CD4-positive, alpha-beta memory T cell (primary cell): ENCODE measurements at regions not wholly inside any gene's neighbourhood (a gene's known extent, or its start where the extent isn't known, plus 50 kb on each side); places are given as distances from the start of the nearest gene placed in this dataset.
"Not testable (repeated sequence)": the region's sequence is repeated elsewhere in the genome, so short reads cannot be mapped to it uniquely, and the experiment has no call there.

Experiments used
- CTCF ChIA-PET: fragments of 350-600 bp; sonication (Branson Sonifier 250); formaldehyde crosslinking; loops from one replicate; lab custom pipeline; 2021; ENCODE audit warnings: inconsistent platforms; ENCODE audit not compliant: partially characterized antibody; lab: Charles Lee
- POLR2A ChIA-PET: fragments of 350-600 bp; sonication (Branson Sonifier 250); formaldehyde crosslinking; loops from one replicate; lab custom pipeline; 2021; ENCODE audit not compliant: partially characterized antibody; lab: Charles Lee
- DNase-seq, 5 donors: peaks; one replicate each; pipeline versions ENCODE4 v3.0.0 to v3.0.0-alpha.2; 2020 to 2022; ENCODE audit warnings: mixed read lengths in 1 of 5
- H3K27ac ChIP-seq: one replicate; pipeline ENCODE4 v1.7.0; 2013; ENCODE audit warnings: low read depth, low read length
- H3K27me3 ChIP-seq: 2 replicates; pipeline ENCODE4 v1.7.0; 2013; ENCODE audit warnings: mild to moderate bottlenecking, low read length, moderate library complexity; ENCODE audit not compliant: insufficient read depth
- H3K36me3 ChIP-seq: 2 replicates; pipeline ENCODE4 v1.7.0; 2013; ENCODE audit warnings: mild to moderate bottlenecking, low read length, moderate library complexity; ENCODE audit not compliant: insufficient read depth
- H3K4me1 ChIP-seq: 2 replicates; pipeline ENCODE4 v1.7.0; 2013; ENCODE audit warnings: mild to moderate bottlenecking, low read length, moderate library complexity; ENCODE audit not compliant: insufficient read depth
- H3K4me3 ChIP-seq, 2 donors: one replicate each; pipeline ENCODE4 v1.7.0; 2013; ENCODE audit warnings: low read length in 2 of 2, mild to moderate bottlenecking in 1 of 2
- H3K9me3 ChIP-seq, 2 donors: one replicate each; pipeline ENCODE4 v1.7.0; 2013; ENCODE audit warnings: low read length in 2 of 2, control low read depth in 1 of 2; ENCODE audit not compliant: control insufficient read depth in 1 of 2
- H3K27ac Mint-ChIP-seq, 7 donors: one replicate each; pipeline ENCODE4 v1.8.0; 2020 to 2021; ENCODE audit warnings: mixed read lengths in 7 of 7, mild to moderate bottlenecking in 6 of 7, inconsistent platforms in 3 of 7, moderate library complexity in 3 of 7
- H3K27me3 Mint-ChIP-seq, 2 donors: one replicate each; pipeline ENCODE4 v1.8.0; 2020 to 2021; ENCODE audit warnings: mixed read lengths in 2 of 2
- H3K36me3 Mint-ChIP-seq, 2 donors: one replicate each; pipeline ENCODE4 v1.8.0; 2020 to 2021; ENCODE audit warnings: mixed read lengths in 2 of 2, inconsistent platforms in 1 of 2, mild to moderate bottlenecking in 1 of 2
- H3K4me1 Mint-ChIP-seq, 4 donors: one replicate each; pipeline ENCODE4 v1.8.0; 2020 to 2021; ENCODE audit warnings: mixed read lengths in 4 of 4, mild to moderate bottlenecking in 1 of 4
- H3K4me3 Mint-ChIP-seq, 8 donors: one replicate each; pipeline ENCODE4 v1.8.0; 2020 to 2021; ENCODE audit warnings: mixed read lengths in 8 of 8, mild to moderate bottlenecking in 7 of 8, moderate library complexity in 6 of 8, inconsistent platforms in 3 of 8
- H3K9me3 Mint-ChIP-seq, 8 donors: one replicate each; pipeline ENCODE4 v1.8.0; 2020 to 2021; ENCODE audit warnings: mixed read lengths in 8 of 8, mild to moderate bottlenecking in 5 of 8, inconsistent platforms in 3 of 8, moderate library complexity in 1 of 8
- intact Hi-C: fragments of 100-400 bp; cut with micrococcal nuclease; formaldehyde crosslinking; loops from one replicate; pipeline ENCODE4 v1.15.1; 2023

DNA sequence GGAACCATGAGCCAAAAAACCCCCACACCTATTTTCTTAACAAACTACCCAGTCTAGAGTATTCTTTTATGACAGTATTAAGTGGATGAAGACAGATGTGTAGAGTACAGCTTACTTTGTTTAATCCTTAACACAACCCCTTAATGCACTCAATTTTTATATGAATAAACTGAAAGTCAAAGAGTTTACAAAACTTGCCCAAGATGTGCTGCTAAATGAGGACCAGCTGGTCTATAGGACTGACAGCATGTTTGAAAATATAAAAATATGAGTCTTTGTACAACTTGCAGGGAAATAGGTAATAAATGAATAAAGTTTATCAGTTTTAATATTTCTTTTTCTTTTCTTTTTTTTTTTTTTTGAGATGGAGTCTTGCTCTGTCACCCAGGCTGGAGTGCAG, 102.3 kb downstream of the ZFY start:
- Mint-ChIP-seq H3K27ac (no peak overlapping the region), H3K9me3 (no peaks in the 10 kb centered on the region), H3K27me3 (no peaks in the 10 kb centered on the region), H3K4me1 (peaks cover 0 to 48% (median 12%) of the 10 kb centered on the region in 4 donors), H3K4me3 (no peak overlapping the region), H3K36me3 (peaks cover 0 to 5% of the 10 kb centered on the region in 2 donors)
- H3K4me3 ChIP-seq: no peak overlapping the region
- no peaks in the 10 kb centered on the region for H3K27me3 ChIP-seq
- intact Hi-C loops: no loop called here
- H3K36me3 ChIP-seq: no peaks in the 10 kb centered on the region
- H3K4me1 ChIP-seq: no peaks in the 10 kb centered on the region
- no peaks in the 10 kb centered on the region for H3K9me3 ChIP-seq
- no peak for DNase-seq
- CTCF ChIA-PET: no interaction called here
- POLR2A ChIA-PET: no interaction called here
- H3K27ac ChIP-seq: no peak overlapping the region

DNA sequence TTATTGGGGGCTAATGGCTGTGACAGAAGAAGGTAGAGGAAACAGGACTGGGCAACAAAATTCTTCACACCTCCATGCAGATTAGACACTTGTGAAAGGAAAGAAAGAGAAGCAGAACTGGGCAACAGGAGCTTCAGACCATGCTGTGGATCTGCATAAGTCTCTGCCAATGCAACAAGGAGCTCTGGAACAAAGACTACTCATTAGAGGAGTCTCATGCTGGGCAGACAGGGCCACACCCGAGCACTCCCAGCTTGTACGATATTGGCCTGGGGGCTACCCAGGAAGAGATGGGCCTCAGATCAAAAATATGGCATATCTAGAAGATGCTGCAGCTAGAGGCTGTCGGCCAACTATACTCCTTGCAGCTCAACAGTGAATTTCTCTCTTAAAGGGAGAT, 105.2 kb downstream of the ZFY start:
- CTCF ChIA-PET: no interaction called here
- Mint-ChIP-seq H3K36me3 (peaks cover 0 to 5% of the 10 kb centered on the region in 2 donors), H3K27ac (no peak overlapping the region), H3K4me1 (peaks cover 0 to 24% (median 7%) of the 10 kb centered on the region in 4 donors), H3K27me3 (no peaks in the 10 kb centered on the region), H3K9me3 (no peaks in the 10 kb centered on the region), H3K4me3 (no peak overlapping the region)
- Histone ChIP-seq H3K27me3 (no peaks in the 10 kb centered on the region), H3K36me3 (no peaks in the 10 kb centered on the region), H3K4me3 (no peak overlapping the region), H3K4me1 (no peaks in the 10 kb centered on the region), H3K27ac (no peak overlapping the region), H3K9me3 (no peaks in the 10 kb centered on the region)
- no peak for DNase-seq
- intact Hi-C loops: no loop called here
- POLR2A ChIA-PET: no interaction called here

DNA sequence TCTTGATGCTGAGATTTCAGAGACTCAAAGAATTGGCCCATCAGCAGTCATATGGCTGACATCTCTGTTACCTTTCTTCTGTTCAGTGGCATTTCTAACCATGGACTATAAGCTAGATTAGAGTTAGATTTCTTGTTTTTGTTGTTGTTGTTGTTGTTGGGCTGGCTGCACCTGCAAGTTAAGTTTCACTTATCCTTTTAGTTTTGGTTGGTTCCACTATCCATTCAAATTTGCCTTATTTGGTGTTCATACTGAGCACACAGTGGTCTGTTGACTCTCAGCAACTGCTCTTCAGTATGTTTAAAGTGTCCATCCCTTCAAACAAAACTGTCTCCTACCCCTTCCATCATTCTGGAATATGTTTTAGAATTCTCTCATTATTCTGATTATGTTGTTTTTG, 106.8 kb downstream of the ZFY start:
- CTCF ChIA-PET: no interaction called here
- Mint-ChIP-seq H3K27ac (no peak overlapping the region), H3K4me3 (no peak overlapping the region), H3K9me3 (no peaks in the 10 kb centered on the region), H3K36me3 (peaks cover 0 to 6% of the 10 kb centered on the region in 2 donors), H3K27me3 (no peaks in the 10 kb centered on the region), H3K4me1 (peaks cover 0 to 25% (median 8%) of the 10 kb centered on the region in 4 donors)
- no peak for DNase-seq
- POLR2A ChIA-PET: no interaction called here
- H3K27ac ChIP-seq: no peak overlapping the region
- H3K36me3 ChIP-seq: no peaks in the 10 kb centered on the region
- H3K27me3 ChIP-seq: no peaks in the 10 kb centered on the region
- H3K4me3 ChIP-seq: no peak overlapping the region
- H3K4me1 ChIP-seq: no peaks in the 10 kb centered on the region
- intact Hi-C loops: no loop called here
- no peaks in the 10 kb centered on the region for H3K9me3 ChIP-seq

DNA sequence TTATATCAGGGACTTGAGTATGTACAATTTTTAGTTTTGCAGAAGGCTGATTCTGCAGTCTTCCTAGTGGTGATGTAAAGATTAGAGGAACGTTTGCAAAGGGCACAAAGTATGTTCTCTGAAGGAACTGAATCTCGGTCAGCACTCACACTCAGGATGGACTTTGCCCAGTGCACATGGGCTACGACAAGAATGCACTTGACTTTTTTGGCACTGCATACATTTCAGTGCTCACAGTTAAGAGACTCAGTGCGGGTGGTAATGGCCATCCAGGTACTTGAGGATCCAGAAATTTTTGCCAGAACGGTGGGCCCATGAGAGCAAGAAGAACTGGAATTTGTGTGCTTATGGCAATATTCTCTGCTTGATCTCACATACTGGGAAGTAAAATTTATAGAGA, 107.7 kb downstream of the ZFY start:
- H3K36me3 Mint-ChIP-seq: peaks cover 0 to 7% of the 10 kb centered on the region in 2 donors
- H3K4me1 Mint-ChIP-seq: peaks cover 0 to 28% (median 7%) of the 10 kb centered on the region in 4 donors
- H3K4me3 Mint-ChIP-seq: no peak overlapping the region
- no peak overlapping the region for H3K27ac Mint-ChIP-seq
- Histone ChIP-seq H3K4me1 (no peaks in the 10 kb centered on the region), H3K4me3 (no peak overlapping the region), H3K36me3 (no peaks in the 10 kb centered on the region), H3K9me3 (no peaks in the 10 kb centered on the region), H3K27me3 (no peaks in the 10 kb centered on the region), H3K27ac (no peak overlapping the region)
- intact Hi-C loops: no loop called here
- no peaks in the 10 kb centered on the region for H3K9me3 Mint-ChIP-seq
- no peaks in the 10 kb centered on the region for H3K27me3 Mint-ChIP-seq
- no peak for DNase-seq
- CTCF ChIA-PET: no interaction called here
- POLR2A ChIA-PET: no interaction called here

DNA sequence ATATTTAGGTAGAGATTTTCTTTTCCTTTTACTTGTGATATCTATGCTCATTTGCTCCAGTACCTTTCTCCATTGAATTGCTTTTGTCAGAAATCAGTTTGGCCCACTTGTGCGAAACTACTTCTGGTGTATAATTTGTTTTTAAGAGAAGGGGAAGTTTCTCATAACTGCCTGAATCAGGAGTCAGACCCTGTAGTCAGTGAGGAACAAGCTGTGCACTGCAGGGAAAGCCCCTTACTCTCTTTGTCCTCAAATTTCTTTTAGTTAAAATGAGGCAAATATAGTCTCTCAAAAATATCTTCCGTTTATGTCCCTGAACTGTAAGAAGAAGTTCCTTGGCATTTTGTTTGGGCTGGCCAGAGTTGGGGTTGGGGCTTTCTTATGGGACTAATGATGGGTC, 109.9 kb downstream of the ZFY start:
- no peak overlapping the region for H3K4me3 Mint-ChIP-seq
- H3K9me3 Mint-ChIP-seq: no peaks in the 10 kb centered on the region
- H3K36me3 ChIP-seq: no peaks in the 10 kb centered on the region
- intact Hi-C loops: no loop called here
- H3K4me1 ChIP-seq: no peaks in the 10 kb centered on the region
- H3K4me3 ChIP-seq: no peak overlapping the region
- peaks cover 0 to 4% of the 10 kb centered on the region in 2 donors for H3K36me3 Mint-ChIP-seq
- ChIA-PET CTCF (no interaction called here), POLR2A (no interaction called here)
- no peaks in the 10 kb centered on the region for H3K27me3 Mint-ChIP-seq
- peaks cover 0 to 34% (median 6%) of the 10 kb centered on the region in 4 donors for H3K4me1 Mint-ChIP-seq
- no peaks in the 10 kb centered on the region for H3K27me3 ChIP-seq
- peak in 1 of 5 donors; percentile 13 for DNase-seq
- H3K27ac Mint-ChIP-seq: no peak overlapping the region
- H3K27ac ChIP-seq: no peak overlapping the region
- no peaks in the 10 kb centered on the region for H3K9me3 ChIP-seq

DNA sequence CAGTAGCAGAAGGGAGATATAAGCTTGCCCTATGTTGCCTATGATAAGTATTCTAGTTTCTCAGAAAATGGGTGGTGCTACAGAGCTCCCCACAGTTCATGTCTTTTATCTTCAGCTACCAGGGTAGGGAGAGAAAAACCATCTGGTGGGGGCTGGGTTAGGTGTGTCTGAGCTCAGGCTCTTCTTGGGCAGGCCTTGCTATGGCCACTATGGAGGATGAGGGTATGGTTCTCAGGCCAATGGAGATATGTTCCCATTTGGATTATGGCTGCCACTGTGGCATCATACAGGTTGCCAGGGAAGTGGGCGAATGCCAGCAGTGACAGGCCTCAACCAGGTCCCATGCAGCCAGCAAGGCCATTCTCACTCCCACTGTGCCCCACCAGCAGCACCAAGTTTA, 120.3 kb downstream of the ZFY start:
- H3K27ac Mint-ChIP-seq, H3K27me3 ChIP-seq, H3K9me3 ChIP-seq, H3K27ac ChIP-seq, H3K4me3 ChIP-seq, H3K4me1 Mint-ChIP-seq, H3K27me3 Mint-ChIP-seq, H3K9me3 Mint-ChIP-seq, DNase-seq, H3K36me3 ChIP-seq, intact Hi-C loops, CTCF ChIA-PET, H3K36me3 Mint-ChIP-seq, POLR2A ChIA-PET, H3K4me1 ChIP-seq, H3K4me3 Mint-ChIP-seq: not testable (repeated sequence)

DNA sequence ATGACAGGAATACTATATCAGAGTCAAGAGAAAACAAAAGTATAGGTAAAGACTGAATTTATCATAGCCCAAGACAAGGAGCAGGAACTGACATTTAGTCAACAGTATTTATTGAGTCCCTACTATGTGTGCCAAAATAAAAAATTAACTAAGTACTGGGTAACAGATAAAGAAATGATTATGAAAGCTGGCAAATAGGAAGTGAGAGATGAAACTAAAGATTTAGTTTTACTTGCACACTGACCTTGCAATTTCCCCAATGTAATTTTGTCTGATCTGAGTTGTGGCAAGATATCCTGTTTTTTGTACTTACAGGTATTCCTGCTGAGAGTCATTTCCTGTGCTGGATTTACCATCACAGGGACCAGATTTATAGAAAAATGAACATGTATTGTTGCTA, 123.2 kb downstream of the ZFY start:
- H3K4me1 ChIP-seq, H3K4me3 Mint-ChIP-seq, CTCF ChIA-PET, H3K27ac ChIP-seq, H3K4me3 ChIP-seq, intact Hi-C loops, H3K27me3 Mint-ChIP-seq, H3K9me3 Mint-ChIP-seq, DNase-seq, H3K9me3 ChIP-seq, H3K27me3 ChIP-seq, H3K36me3 ChIP-seq, POLR2A ChIA-PET, H3K4me1 Mint-ChIP-seq, H3K36me3 Mint-ChIP-seq, H3K27ac Mint-ChIP-seq: not testable (repeated sequence)

DNA sequence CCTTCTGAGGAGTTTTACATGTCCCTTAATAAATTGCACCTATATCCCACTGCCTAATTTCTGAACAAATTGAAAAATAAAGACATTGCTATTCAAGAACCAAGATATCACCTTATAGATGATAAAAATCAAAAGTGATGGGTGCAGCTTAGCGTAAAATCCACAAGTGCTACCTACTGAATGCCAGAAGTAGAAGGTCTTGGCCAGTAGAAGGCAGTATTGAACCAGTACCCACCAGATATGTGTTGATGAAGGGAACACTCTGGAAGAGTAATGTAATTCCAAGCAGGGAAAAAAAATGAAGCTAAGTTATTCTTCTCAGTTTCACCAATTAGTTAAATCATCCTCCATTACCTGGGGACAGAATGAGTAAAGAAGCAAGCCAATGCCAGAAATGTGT, 125.5 kb downstream of the ZFY start:
- H3K4me3 ChIP-seq, H3K27ac Mint-ChIP-seq, H3K27ac ChIP-seq, H3K36me3 Mint-ChIP-seq, H3K9me3 Mint-ChIP-seq, H3K27me3 Mint-ChIP-seq, CTCF ChIA-PET, H3K36me3 ChIP-seq, H3K4me3 Mint-ChIP-seq, intact Hi-C loops, H3K4me1 Mint-ChIP-seq, H3K27me3 ChIP-seq, H3K9me3 ChIP-seq, H3K4me1 ChIP-seq, POLR2A ChIA-PET, DNase-seq: not testable (repeated sequence)
